Lower lobe of right lung (tissue), 2 donors: ENCODE measurements at regions not wholly inside any gene's neighbourhood (a gene's known extent, or its start where the extent isn't known, plus 50 kb on each side); places are given as distances from the start of the nearest gene placed in this dataset.
"Not testable (repeated sequence)": the region's sequence is repeated elsewhere in the genome, so short reads cannot be mapped to it uniquely, and the experiment has no call there.

Experiments used
- ATAC-seq, 2 donors: fragments of 200-7000 bp; cut with Tn5 transposase; one replicate each; pipeline ENCODE4 v1.9.1; 2020 to 2022; ENCODE audit warnings: mild to moderate bottlenecking in 2 of 2, moderate library complexity in 2 of 2
- DNase-seq: peaks from one replicate; pipeline ENCODE4 v3.0.0-alpha.2; 2020
- H3K27ac ChIP-seq: fragments of 200-600 bp; one replicate; pipeline ENCODE4 v1.8.0; 2022
- H3K27me3 ChIP-seq: fragments of 200-600 bp; one replicate; pipeline ENCODE4 v1.8.0; 2022; ENCODE audit warnings: low read depth
- H3K36me3 ChIP-seq: fragments of 200-600 bp; one replicate; pipeline ENCODE4 v1.8.0; 2022; ENCODE audit warnings: mild to moderate bottlenecking
- H3K4me1 ChIP-seq: fragments of 200-600 bp; one replicate; pipeline ENCODE4 v1.8.0; 2022
- H3K4me3 ChIP-seq: fragments of 200-600 bp; one replicate; pipeline ENCODE4 v1.8.0; 2022; ENCODE audit warnings: mild to moderate bottlenecking
- H3K9me3 ChIP-seq: fragments of 200-600 bp; one replicate; pipeline ENCODE4 v1.8.0; 2022
- intact Hi-C: fragments of 100-400 bp; cut with DNase I; formaldehyde crosslinking; loops from one replicate; pipeline ENCODE4 v1.11.0; 2022
- TF ChIP-seq, protein P1 (sequence below): fragments of 200-600 bp; IDR thresholded peaks from one replicate; pipeline ENCODE4 v1.8.0; 2022; ENCODE audit warnings: antibody characterized with exemption, mild to moderate bottlenecking
- donor health status: DM: no; HTN: yes; CAD: no; lungs with severe emphysema.

DNA sequence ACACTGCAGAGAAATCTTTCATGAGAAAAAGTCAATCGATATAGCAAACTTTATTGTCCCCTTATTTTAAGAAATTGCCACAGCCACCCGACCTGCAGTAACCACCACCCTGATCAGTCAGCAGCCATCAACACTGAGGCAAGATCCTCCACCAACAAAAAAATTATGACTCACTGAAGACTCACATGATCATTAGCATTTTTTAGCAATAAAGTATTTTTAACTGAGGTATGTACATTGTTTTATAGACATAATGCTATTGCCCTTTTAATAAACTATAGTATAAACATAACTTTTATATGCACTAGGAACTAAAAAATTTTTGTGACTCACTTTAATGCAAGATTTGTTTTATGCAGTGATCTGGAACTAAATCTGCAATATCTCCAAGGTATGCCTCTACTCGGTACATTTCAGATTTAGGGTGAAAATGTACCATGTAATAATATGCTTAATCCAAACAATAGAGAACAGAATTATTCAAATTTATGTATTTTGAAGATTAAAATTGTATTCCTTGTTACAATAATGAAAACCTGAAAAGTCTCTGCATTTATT, 79.2 kb upstream of the CEP126 start:
- Histone ChIP-seq H3K36me3 (no peaks in the 10 kb centered on the region), H3K27ac (no peak overlapping the region), H3K4me1 (no peaks in the 10 kb centered on the region), H3K9me3 (no peaks in the 10 kb centered on the region), H3K4me3 (no peak overlapping the region), H3K27me3 (no peaks in the 10 kb centered on the region)
- intact Hi-C loops = no loop called here
- TF ChIP-seq, protein P1, sequence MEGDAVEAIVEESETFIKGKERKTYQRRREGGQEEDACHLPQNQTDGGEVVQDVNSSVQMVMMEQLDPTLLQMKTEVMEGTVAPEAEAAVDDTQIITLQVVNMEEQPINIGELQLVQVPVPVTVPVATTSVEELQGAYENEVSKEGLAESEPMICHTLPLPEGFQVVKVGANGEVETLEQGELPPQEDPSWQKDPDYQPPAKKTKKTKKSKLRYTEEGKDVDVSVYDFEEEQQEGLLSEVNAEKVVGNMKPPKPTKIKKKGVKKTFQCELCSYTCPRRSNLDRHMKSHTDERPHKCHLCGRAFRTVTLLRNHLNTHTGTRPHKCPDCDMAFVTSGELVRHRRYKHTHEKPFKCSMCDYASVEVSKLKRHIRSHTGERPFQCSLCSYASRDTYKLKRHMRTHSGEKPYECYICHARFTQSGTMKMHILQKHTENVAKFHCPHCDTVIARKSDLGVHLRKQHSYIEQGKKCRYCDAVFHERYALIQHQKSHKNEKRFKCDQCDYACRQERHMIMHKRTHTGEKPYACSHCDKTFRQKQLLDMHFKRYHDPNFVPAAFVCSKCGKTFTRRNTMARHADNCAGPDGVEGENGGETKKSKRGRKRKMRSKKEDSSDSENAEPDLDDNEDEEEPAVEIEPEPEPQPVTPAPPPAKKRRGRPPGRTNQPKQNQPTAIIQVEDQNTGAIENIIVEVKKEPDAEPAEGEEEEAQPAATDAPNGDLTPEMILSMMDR = no peak
- no peak for DNase-seq
- no peak for ATAC-seq

- ATAC-seq, H3K36me3 ChIP-seq, H3K27ac ChIP-seq, H3K9me3 ChIP-seq, intact Hi-C loops, H3K4me3 ChIP-seq, H3K4me1 ChIP-seq, H3K27me3 ChIP-seq, DNase-seq: not testable (repeated sequence)
Observed at GRCh38 chr11:101830475-101830874, 84.3 kb upstream of the CEP126 start.

DNA sequence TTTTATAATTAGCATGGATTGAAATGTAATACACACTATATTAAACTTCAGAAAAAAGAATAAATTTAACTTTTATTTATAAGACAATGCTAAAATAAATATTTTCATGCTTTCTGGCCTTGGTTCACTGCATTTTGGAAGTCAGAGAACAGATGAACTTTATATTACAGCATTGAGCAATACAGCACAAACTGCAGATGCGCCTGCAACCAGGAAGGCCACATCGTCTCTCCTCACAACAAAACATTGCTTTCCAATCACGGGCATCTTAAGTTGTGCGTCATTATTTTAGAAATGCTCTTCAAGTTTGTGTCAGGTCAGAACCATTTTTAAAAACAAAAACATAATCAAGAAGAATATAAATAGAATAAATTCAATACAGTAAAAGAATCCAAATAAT, 89.3 kb upstream of the CEP126 start:
- no peak for ATAC-seq
- intact Hi-C loops = no loop called here
- TF ChIP-seq, protein P1 = no peak
- H3K9me3 ChIP-seq = no peaks in the 10 kb centered on the region
- no peaks in the 10 kb centered on the region for H3K4me1 ChIP-seq
- no peak overlapping the region for H3K27ac ChIP-seq
- no peaks in the 10 kb centered on the region for H3K36me3 ChIP-seq
- no peak overlapping the region for H3K4me3 ChIP-seq
- no peak for DNase-seq
- no peaks in the 10 kb centered on the region for H3K27me3 ChIP-seq

DNA sequence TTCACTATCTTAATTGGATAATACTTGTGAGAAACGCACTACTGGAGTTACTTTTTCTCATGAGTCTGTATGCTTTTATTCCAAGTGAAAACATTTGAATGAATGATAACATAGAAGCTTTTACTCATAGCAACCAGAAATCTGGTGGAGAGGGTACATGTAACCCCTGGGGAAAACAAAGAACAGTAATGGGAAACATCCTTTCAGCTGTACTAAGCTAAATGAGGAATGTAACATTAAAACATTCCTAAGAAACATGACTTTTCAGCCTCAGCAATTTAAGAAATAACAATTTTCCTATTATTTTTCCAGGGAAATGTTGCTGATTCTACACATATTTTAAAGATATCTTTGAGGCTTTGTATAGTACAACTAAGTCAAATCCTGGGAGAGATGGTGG, 97.2 kb upstream of the CEP126 start:
- intact Hi-C loops = no loop called here
- Histone ChIP-seq H3K4me3 (no peak overlapping the region), H3K36me3 (no peaks in the 10 kb centered on the region), H3K27ac (no peak overlapping the region), H3K4me1 (no peaks in the 10 kb centered on the region), H3K9me3 (no peaks in the 10 kb centered on the region), H3K27me3 (no peaks in the 10 kb centered on the region)
- no peak for DNase-seq
- ATAC-seq = no peak
- TF ChIP-seq, protein P1 = no peak

DNA sequence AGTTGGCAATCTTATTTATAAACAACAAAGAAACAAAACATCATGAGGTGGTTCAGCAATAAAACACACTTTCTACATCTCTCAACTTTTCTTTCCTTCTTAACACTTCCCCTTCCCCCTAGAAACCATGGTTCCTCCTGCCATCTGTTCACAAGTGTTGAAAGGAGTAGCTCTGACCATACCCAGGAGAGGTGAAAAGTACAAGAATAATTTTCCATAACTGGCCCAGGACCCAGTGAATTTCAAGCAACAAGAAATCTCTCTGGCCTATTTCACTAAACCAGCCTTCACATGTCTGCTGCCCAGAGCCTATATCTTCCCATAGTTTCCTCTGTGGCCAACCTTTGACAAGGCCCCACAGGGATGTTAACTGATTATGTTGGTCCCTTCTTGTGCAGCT, 98.2 kb upstream of the CEP126 start:
- peak overlapping the region; percentile 28 for H3K27ac ChIP-seq
- ATAC-seq (no peak), DNase-seq (no peak)
- no peaks in the 10 kb centered on the region for H3K9me3 ChIP-seq
- TF ChIP-seq, protein P1 = no peak
- H3K27me3 ChIP-seq = no peaks in the 10 kb centered on the region
- H3K4me3 ChIP-seq = no peak overlapping the region
- intact Hi-C loops = no loop called here
- no peaks in the 10 kb centered on the region for H3K36me3 ChIP-seq
- H3K4me1 ChIP-seq = no peaks in the 10 kb centered on the region

DNA sequence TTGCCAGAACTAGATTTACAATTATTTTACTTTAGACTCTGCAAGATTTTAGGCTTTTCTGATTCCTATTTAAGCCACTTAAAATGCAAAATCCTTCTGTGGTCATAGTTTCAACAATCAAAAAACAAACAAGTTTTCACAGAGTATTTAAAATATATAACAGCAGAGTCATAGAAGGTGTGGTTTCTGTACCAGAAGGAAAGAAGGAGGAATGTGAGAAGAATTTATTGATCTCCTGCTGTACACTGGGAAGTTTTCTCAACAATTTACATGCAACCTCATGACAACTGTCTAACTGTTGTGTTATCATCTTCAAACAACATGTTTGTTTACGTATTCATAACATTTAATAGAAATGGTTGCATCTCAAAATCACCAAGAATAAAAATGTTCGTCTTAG, 102.3 kb upstream of the CEP126 start:
- no peaks in the 10 kb centered on the region for H3K36me3 ChIP-seq
- intact Hi-C loops = no loop called here
- no peaks in the 10 kb centered on the region for H3K9me3 ChIP-seq
- no peak overlapping the region for H3K27ac ChIP-seq
- TF ChIP-seq, protein P1 = no peak
- H3K4me1 ChIP-seq = no peaks in the 10 kb centered on the region
- ATAC-seq (no peak), DNase-seq (no peak)
- no peak overlapping the region for H3K4me3 ChIP-seq
- no peaks in the 10 kb centered on the region for H3K27me3 ChIP-seq
